Lung (tissue), 11 donors: ENCODE measurements at regions not wholly inside any gene's neighbourhood (a gene's known extent, or its start where the extent isn't known, plus 50 kb on each side); places are given as distances from the start of the nearest gene placed in this dataset.
A peak's percentile ranks its signal among the peaks of the same experiment; 100 is the strongest.

Source experiments
- ATAC-seq: fragments of 200-7000 bp; cut with Tn5 transposase; one replicate; pipeline ENCODE4 v1.9.1; 2020; ENCODE audit warnings: moderate number of reproducible peaks; ENCODE audit not compliant: insufficient read depth, low FRiP score
- DNase-seq, 3 donors: peaks; one replicate each; pipeline ENCODE4 v3.0.0-alpha.2; 2013 to 2017
- H3K27ac ChIP-seq, 2 donors: one replicate each; pipeline ENCODE4 v1.5.1; 2013; ENCODE audit warnings: mild to moderate bottlenecking in 2 of 2, moderate library complexity in 2 of 2, control low read depth in 1 of 2, inconsistent platforms in 1 of 2, low read depth in 1 of 2, low read length in 1 of 2
- H3K27me3 ChIP-seq, 3 donors: one replicate each; pipeline ENCODE4 v1.5.1; 2013; ENCODE audit warnings: low read length in 2 of 3; ENCODE audit not compliant: control insufficient read depth in 3 of 3, insufficient read depth in 3 of 3
- H3K36me3 ChIP-seq, 4 donors: one replicate each; pipeline ENCODE4 v1.5.1; 2013; ENCODE audit warnings: low read length in 4 of 4, mild to moderate bottlenecking in 1 of 4, moderate library complexity in 1 of 4; ENCODE audit not compliant: control insufficient read depth in 4 of 4, insufficient read depth in 4 of 4
- H3K4me1 ChIP-seq, 5 donors: one replicate each; pipeline ENCODE4 v1.5.1; 2013; ENCODE audit warnings: low read length in 5 of 5, mild to moderate bottlenecking in 2 of 5, moderate library complexity in 1 of 5; ENCODE audit not compliant: control insufficient read depth in 5 of 5, insufficient read depth in 5 of 5
- H3K4me3 ChIP-seq: one replicate; pipeline ENCODE4 v1.5.1; 2013; ENCODE audit warnings: mild to moderate bottlenecking, control low read depth, moderate library complexity
- H3K9ac ChIP-seq, 2 donors: one replicate each; pipeline ENCODE4 v1.5.1; 2013; ENCODE audit warnings: low read length in 2 of 2, control low read depth in 1 of 2; ENCODE audit not compliant: insufficient read depth in 1 of 2
- H3K9me3 ChIP-seq, 4 donors: one replicate each; pipeline ENCODE4 v1.5.1; 2013; ENCODE audit warnings: low read length in 3 of 4, mild to moderate bottlenecking in 1 of 4, moderate library complexity in 1 of 4; ENCODE audit not compliant: control insufficient read depth in 4 of 4, insufficient read depth in 3 of 4
- CTCF ChIP-seq: IDR thresholded peaks from 2 replicates; pipeline ENCODE4 v1.5.1; 2012; ENCODE audit warnings: mild to moderate bottlenecking; ENCODE audit errors: control extremely low read depth, extremely low read depth
- WGBS, 2 donors: extraction: QIAGEN DNeasy Blood & Tissue Kit; methylation state at CpG; one replicate each; pipeline ENCODE4 v1.1.7; 2013; 5-methylcytosine and 5-hydroxymethylcytosine counted together
- donor health status: control.
- donor health status: control.
- donor health status: Bipolar disorder and iron deficiency.
- donor health status: healthy.
- donor health status: DM: yes; HTN: yes; CAD: no.

- WGBS, 2 donors, result 46 to 54% methylated on average over 14 of the region's 14 CpGs
- TF ChIP-seq CTCF, result no peak
- Histone ChIP-seq H3K4me3 (no peak overlapping the region), H3K4me1 (no peaks in the 10 kb centered on the region), H3K9me3 (no peaks in the 10 kb centered on the region), H3K9ac (no peak overlapping the region), H3K36me3 (no peaks in the 10 kb centered on the region), H3K27me3 (no peaks in the 10 kb centered on the region), H3K27ac (peak overlapping the region in 1 of 2 donors; percentile 85)
- peak in 1 of 3 donors; percentile 50 for DNase-seq
- ATAC-seq, result no peak
Observed at GRCh38 chr6:163965426-163966348, 551.2 kb downstream of the QKI start.

DNA sequence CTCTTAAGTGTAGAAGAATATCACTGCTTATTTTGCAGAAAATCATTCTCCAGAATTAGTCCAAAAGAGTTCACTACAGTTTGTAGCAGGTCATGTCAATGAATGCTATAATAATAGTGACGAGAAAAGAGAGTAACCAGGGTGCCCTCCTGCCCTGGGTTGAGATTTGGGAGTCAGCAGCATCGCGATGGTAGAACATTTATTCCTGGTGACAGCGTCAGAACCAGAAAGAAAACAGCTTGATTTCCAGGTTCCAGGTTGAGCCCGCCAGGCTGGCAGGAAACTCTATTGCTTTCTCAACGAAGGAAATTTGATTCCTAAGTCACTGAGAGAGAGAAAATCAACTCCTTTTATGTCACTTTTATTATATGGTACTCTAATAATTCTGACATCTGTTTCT, 550.3 kb downstream of the QKI start:
- ATAC-seq (no peak), DNase-seq (no peak)
- H3K9ac ChIP-seq, result no peak overlapping the region
- 86 to 90% methylated on average over 6 of the region's 6 CpGs for WGBS, 2 donors
- no peak overlapping the region for H3K4me3 ChIP-seq
- no peaks in the 10 kb centered on the region for H3K36me3 ChIP-seq
- H3K27ac ChIP-seq, result peak overlapping the region in 1 of 2 donors; percentile 85
- H3K4me1 ChIP-seq, result peaks cover 0 to 3% (median 0%) of the 10 kb centered on the region in 5 donors
- no peak for TF ChIP-seq CTCF
- no peaks in the 10 kb centered on the region for H3K27me3 ChIP-seq
- H3K9me3 ChIP-seq, result no peaks in the 10 kb centered on the region

DNA sequence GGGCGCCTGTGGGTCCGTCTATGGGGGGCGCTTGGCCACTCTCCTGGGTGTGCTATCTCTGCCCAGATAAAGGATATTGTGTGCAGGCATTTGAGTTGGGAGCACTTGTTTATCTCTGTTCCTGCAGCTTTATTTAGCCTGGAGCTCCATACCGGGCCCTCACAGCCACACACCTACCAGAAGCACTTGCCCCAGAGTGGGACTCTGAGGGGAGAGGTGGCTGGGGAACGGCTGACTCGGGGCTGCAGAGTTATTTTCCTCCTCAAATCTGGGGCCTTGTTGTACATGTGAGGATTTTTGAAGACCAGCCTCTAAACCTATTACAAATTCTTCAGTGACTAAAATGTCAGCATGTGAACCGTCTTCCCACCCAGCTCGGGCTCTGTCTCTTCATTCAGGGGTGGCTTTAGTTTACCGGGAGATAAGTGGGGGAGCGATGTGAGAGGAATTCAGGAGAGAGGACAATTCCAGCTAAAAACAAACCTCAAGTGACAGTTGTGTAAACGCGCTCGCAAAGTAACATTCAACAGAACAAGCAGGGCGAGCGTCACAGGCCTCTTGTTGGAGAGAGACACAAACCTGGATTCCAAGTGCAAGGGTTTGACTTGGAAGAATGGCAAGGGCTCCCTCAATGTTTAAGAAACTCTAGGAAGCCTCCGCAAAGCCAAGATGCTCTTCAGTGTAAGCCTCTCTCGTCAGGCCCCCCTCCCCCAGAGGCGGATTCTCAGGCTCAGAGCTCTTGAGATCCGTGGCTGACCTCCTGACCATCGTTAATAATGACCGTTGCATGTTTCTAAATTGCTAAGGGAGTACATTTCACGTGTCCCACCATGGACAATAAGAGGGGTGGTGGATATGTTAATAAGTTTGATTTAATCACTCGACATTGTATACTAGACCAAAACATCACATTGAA, 548.9 kb downstream of the QKI start:
- no peaks in the 10 kb centered on the region for H3K27me3 ChIP-seq
- TF ChIP-seq CTCF, result no peak
- DNase-seq (no peak), ATAC-seq (no peak)
- peak overlapping the region in 1 of 2 donors; percentile 85 for H3K27ac ChIP-seq
- no peak overlapping the region for H3K9ac ChIP-seq
- WGBS, 2 donors, result 81 to 84% methylated on average over 23 of the region's 23 CpGs
- peaks cover 0 to 3% (median 0%) of the 10 kb centered on the region in 5 donors for H3K4me1 ChIP-seq
- no peaks in the 10 kb centered on the region for H3K9me3 ChIP-seq
- no peaks in the 10 kb centered on the region for H3K36me3 ChIP-seq
- H3K4me3 ChIP-seq, result no peak overlapping the region
